SK-N-SH (cell line): ENCODE measurements at regions not wholly inside any gene's neighbourhood (a gene's known extent, or its start where the extent isn't known, plus 50 kb on each side); places are given as distances from the start of the nearest gene placed in this dataset.

Source experiments
- CTCF ChIP-seq: fragments of 200-600 bp; sonication (generic); IDR thresholded peaks from 2 replicates; pipeline ENCODE4 v1.6.1; 2017; ENCODE audit warnings: antibody characterized with exemption, mild to moderate bottlenecking, moderate library complexity
- PBX3 ChIP-seq: IDR thresholded peaks from 2 replicates; pipeline ENCODE4; 2012
- POLR2AphosphoS5 ChIP-seq: IDR thresholded peaks from 2 replicates; pipeline ENCODE4 v1.6.1; 2012; ENCODE audit warnings: low read depth, low read length
- REST ChIP-seq: IDR thresholded peaks from 2 replicates; pipeline ENCODE4 v1.6.1; 2012; ENCODE audit warnings: mild to moderate bottlenecking, low read depth, low read length, moderate library complexity
- SIN3A ChIP-seq: IDR thresholded peaks from 2 replicates; pipeline ENCODE4 v1.6.1; 2012; ENCODE audit warnings: low read depth, mild to moderate bottlenecking, low read length, moderate library complexity, borderline replicate concordance
- USF2 ChIP-seq: fragments of 150-350 bp; IDR thresholded peaks from 2 replicates; pipeline ENCODE4 v1.6.1; 2017; ENCODE audit warnings: antibody characterized with exemption, low read length, low read depth, borderline replicate concordance

GRCh38 chrX:108945883-108946523 is 209.6 kb upstream of the IRS4 start:
- TF ChIP-seq CTCF (no peak), POLR2AphosphoS5 (no peak), PBX3 (no peak), SIN3A (no peak), USF2 (no peak), REST (no peak)
